GM18909 (cell line): ENCODE measurements at regions not wholly inside any gene's neighbourhood (a gene's known extent, or its start where the extent isn't known, plus 50 kb on each side); places are given as distances from the start of the nearest gene placed in this dataset.
"Not testable (repeated sequence)": the region's sequence is repeated elsewhere in the genome, so short reads cannot be mapped to it uniquely, and the experiment has no call there.

ENCODE experiments used
- ATAC-seq: cut with Tn5 transposase; IDR thresholded peaks from one replicate; pipeline ENCODE4 v1.9.1; 2021; ENCODE audit warnings: mild to moderate bottlenecking; ENCODE audit not compliant: unreplicated experiment, poor library complexity

DNA sequence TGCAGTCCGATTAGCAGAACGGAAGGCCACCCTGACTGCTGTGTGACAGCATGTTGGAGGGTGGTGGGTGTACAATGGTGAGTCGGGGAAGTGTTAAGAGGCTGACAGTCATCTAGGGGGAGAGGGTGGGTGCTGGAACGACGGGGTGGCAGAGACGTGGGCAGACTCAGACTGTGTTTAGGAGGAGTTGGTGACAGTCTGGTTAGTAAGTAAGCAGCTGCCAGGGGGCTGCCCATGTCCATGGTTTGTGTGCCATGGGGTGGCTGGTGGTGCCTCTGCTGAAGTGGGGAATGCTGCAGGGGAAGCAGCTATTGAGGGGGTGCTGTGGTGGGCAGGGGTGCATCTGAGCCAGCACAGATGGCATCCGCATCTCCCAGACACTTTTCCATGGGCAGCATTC is 51.3 kb upstream of the BOD1 start:
- ATAC-seq, result no peak

DNA sequence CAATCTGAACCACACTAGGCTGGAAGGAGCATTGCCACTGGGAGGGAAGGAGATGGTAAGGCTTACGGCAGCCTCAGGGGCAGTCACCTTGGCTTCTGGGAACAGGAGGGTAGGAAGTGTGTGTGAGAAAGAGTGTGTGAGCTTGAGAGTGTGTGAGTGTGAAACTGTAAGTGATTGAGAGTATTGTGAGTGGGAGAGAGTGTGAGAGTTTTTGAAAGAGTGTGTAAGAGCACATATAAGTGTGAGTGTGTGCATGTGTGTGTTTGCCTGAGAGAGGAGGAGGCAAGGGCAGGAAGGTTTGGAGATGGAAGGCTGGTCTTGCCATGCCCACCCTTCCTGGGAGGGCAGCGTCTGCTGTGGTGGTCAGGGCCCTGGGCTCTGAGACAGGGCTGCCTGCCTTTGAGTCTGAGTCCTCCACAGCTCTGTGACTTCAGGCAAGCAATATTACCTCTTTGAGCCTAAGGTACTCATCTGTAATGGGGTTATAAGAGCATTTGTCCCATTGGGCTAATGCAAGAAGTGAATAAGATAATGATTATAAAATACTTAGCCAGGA is 51.9 kb upstream of the BOD1 start:
- ATAC-seq, result no peak

DNA sequence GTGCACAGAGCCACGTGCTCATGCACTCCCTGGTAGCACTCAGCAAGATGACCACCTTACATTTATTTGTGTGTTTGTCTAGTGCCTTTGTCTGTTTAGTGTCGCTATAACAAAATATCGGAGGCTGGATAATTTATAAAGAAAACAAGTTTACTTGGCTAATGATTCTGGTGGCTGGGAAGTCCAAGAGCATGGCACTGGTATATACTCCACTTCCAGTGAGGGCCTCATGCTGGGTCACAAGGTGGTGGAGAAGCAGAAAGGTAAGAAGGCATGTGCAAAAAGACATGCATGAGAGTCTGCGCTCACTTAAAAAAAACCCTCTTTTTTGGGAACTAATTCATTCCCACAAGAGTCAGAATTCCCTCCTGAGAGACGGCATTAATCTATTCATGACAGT is 52.5 kb upstream of the BOD1 start:
- no peak for ATAC-seq

DNA sequence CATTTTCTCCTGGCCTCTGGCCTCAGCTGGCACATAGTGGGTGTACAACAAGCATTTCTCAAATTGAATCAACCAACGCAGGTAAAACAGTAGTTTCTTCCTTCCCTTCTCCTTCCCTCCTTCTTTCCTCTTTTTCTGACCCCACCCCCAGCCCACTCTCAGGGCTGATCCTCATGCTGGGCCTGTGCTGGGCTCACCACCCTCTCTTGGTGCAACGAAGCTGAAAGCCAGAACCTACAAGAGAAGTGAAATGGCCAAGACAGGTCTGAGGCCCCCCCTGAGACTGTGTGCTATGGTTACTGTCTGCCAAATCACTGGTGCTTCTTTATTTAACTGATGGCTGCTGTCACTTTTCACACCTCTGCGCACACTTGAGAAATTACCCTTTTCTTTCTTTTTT is 53.0 kb upstream of the BOD1 start:
- no peak for ATAC-seq

DNA sequence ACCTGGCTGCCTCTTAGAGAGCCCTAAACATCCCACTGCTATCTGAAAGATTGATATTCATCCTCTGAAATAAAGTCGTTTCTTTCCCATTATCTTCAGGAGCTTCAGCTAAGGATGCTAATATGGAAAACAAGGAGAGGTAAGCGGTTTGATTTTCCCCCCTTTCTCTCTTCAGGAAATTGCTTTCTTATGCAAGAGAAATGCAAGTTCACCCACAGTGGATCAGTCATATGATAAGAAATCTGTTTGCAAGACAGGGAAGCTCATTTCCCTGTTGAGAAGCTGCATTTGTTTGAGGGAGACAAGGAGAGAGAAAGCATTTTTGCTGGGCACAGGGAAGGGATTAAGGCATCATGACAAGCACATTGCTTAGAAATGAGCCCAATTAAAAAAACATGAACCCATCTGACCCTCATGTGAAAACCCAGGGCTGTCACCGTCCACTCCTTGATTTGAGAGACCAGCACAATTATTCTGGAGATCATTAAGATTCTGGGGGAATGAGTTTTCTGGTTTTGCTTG is 53.7 kb upstream of the BOD1 start:
- ATAC-seq, result no peak

DNA sequence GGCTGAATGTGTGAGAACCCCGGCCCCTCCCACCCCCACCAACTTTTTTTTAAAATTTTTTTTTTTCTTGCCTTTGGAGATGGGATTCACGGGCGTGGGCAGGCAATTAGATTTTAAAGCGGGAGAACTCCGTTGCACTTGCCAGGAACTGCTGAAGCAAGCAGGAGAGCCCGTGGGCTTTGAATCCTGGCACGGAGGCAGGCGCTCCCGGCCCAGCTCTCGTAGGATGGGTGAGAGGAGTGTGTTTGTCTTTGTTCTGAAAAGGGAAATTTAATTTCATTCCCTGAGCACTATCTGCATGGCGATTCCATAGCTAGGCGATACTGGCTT is 54.3 kb upstream of the BOD1 start:
- no peak for ATAC-seq

DNA sequence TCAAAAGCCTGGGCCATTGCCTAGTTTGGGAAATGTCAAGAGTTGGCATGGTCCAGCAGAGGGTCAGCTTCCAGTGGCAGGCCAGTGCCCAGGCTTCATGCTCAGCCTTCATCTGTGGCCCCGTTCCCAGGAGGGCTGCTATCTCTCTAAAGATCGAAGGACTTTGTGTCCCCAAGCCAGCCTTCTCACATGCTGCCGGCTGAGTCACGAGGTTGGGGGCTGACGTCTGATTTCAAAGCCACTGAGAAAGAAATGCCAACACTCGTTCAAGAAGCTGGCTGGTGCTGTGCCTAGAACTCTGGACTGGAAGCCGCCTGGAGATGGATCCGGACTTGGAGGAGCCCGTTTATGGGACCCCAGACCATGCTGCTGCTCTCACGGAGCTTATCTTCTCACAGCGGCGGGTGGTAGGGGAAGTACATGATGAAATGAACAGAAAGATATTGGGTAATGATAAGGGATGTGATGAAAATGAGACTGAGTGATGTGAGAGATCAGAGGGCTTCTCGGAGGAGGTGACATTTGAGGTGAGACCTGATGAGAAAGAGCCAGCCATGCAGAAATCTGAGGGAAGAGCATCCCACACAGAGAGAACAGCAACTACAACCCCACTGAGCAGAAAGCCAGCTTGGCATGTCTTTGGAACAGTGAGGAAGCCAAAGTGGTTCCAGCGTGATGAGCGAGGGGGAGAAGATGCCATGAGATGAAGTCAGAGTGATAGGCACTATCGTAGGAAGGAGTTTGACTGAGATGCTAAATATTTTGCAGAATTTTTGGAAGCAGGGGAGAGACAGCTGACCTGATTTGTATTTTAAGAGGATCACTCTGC is 54.9 kb upstream of the BOD1 start:
- ATAC-seq, result no peak

DNA sequence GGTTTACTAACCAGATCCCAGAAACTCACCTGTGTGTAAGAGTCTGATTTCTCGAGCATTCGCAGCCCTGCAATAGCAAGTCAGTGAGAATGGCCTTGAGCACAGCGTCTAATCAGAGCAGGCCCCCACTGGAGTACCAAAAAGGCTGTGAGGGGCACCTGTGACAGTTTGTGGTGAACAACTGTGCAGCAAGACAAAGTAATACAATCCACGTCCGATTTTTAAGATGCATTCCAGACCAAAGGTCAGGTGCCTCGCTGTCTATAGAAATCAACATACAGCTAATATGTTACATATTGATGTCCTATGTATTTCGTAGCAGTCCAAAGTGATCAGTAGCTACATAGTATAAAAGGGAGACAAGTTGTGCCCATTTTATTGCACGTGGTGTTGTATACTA is 55.7 kb upstream of the BOD1 start:
- ATAC-seq, result no peak

DNA sequence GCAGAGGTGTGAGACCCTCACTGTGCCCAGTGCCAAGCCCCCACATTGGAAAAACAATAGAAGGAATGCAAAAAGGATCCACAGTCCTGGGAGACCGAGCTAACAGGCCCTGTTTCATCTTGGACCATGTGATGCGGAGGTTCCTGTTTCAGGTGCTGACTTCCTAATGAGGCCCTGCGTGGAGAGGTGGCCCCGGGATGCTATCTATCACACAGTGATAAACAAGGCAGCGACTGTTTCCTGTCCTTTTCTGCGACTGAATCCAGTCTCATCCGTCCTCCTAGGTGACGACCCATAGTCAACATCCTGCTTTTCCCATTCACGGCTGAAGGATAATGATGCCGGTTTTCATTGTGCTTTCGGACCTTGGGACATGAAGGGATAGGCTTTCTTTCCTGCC is 56.4 kb upstream of the BOD1 start:
- ATAC-seq, result no peak

DNA sequence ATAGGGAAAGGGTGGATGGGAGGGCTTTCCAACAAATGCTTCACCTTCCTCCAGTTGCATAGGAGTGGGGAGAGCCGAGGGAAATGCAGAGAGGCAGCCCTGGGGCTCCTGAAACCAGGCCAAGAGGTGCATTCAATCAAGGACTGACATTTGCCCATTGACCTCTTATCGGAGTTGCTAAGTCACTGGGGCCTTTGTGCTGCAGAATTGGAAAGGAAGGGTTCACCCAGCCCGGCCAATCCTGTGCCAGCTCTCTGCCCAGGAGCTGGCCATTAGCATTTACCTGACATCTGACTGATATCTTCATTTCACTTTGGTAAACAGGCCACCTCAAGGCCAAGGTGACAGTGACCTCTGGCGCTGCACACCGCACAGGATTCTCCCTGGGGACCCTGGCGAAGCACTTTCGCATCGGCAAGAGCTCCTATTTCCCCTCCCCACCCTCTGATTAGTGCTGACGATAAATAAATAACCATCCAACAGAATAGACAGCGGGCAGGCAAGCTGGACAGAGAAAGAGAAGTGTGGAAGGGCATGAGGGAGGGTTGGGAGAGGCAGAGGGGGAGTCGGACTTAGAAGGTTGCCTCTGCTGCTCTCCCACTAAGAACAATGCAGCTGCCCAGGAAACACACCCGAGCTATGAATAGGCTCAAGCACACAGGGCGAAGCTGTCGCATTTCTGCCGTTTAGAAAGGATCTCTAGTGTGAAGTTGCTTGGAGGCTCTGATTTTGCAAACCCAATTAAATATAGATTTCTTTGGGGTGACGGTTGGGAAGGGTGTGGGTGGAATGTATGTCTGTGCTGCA is 57.0 kb upstream of the BOD1 start:
- no peak for ATAC-seq

DNA sequence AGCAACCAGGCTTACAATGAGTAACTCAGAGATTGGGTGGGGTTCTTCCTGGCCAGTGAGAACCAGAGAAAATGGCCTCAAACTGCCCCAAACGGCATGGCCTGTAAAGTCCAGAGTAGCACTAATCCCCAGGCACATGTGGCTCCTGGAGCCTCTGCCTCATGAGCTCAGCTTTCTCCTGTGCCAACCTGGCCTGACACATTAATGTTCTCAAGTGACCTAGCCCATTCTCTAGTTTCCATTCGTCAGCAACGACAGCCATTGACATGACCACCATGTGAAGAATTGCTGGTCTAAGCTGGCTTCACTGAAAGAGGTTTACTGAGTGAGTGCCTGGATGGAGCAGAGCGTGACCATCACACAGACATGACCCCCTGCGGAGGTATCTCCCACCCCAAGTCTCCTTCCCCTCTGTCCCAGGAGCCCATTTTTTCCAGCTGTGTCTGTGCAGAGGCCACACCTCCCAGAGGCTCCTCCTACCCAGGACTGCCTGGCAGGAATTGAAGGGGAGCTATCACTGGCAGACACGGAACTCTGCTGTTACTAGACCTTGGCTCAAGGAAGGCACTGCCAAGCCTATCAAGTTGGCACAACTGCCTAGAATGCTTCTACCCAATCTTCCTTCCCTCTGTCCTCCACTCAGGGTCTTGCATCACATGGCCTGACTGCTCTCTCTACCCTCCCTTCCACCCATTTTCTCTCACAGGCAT is 59.0 kb upstream of the BOD1 start:
- ATAC-seq, result no peak

DNA sequence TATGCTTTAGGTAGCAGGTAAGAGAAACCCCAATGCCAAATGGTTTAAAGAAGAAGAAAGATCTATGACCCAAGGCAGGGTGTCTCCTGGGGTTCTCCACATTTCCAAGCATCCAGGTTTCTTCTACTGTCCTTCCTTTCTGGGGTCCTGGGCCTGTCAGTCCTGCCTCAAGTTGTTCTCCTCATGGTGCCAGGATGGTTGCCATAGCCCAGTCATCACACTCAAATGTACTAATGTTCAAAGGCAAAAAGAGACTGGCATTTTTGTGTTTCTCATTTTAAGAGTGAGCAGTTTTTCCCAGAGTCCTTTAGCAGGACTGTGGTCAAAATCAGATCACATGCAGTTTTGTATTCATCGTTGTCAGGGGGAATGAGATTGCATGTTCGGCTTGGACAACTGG is 59.9 kb upstream of the BOD1 start:
- ATAC-seq, result no peak

DNA sequence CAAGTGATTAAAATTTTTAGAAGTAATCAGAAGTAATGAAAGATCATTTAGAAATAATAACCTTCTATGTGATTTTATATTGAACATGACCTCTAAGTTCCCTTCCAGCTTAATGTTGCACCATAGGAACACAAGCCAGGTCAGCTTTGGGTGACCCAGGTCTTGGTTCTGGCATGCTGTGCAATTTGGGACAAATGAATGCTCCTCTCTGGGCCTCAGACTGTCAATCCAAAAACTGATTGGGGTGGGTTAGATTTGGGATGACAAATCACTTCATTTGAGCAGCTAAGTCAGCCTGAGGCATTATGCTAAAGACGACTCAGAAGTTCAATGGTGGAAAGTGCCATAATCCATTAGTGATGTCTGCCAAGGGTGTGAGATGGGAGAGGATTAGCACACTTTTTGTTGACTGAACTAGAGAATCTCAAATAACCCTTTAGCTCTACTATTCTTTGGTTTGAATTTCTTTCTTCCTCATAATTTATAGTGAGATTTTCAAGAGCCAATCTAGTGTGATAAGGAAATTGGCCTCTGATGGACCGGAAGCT is 60.7 kb upstream of the BOD1 start:
- ATAC-seq, result no peak

DNA sequence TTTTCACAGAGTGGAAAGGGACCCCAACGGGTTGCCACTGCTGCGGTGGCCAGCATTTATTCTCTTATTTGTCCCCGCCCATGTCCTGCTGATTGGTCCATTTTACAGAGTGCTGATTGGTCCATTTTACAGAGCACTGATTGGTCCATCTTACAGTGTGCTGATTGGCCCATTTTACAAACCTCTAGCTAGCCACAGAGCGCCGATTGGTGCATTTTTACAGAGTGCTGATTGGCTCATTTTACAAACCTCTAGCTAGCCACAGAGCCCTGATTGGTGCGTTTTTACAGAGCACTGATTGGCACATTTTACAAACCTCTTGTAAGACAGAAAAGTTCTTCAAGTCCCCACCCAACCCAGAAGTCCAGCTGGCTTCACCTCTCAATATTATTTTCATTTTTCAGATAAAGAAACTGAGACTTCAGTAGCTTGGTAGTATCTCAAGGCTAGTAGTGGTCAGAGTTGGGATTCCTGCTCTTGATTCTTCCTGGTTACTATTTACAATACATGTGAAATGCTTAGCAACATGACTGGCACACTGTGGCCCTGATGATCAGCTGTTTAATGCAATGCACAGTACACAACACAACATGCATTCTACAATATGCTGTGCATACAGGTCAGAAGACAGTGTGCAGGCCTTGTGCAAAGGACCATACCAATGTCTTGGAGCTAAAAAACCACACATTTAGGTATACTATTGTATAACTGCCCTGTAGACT is 63.6 kb upstream of the BOD1 start:
- ATAC-seq, result peak; percentile 78

DNA sequence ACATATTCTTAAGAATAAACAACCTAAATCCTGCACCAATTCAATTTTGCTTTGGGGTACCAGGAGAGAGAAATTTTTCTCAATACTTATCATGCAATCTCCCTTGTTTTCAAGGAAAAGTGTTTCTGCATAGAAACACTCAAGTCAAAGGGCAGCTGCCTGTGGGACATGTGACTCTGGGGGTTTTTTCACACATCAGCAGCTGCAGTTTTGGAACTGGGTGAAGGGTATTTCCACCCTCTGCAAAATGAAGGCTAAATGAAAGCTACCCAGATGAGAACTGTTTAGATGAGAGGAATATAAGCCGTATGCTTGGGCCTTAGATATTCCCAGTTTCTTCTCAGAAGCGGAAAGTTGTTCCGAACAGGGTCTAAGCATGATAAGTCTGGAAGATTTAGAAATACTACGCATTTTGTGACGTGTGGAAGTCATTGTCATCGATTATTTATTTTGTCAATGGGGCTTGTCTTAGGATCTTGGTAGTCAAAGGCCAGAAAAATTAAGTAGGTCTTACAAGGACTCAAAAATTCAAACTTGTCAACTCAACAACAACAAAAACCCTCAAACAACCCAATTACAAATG is 64.3 kb upstream of the BOD1 start:
- ATAC-seq, result peak; percentile 84

DNA sequence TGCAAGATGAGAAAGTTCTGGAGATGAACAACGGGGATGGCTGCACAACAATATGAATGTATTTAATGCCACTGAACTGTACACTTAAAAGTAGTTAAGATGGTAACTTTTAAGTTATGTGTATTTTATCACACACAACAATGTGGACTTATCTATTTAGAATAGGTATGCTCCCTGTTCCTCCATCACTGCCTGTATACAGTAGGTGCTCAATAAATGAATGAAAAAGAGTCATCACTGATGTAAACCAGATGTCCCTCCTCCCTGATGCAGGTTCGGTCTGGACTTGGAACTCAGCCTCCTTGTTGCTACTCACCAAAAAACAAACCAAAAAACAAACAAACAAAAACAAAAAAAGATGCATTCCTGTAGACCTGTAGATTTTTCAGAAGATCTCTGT is 65.9 kb upstream of the BOD1 start:
- no peak for ATAC-seq

DNA sequence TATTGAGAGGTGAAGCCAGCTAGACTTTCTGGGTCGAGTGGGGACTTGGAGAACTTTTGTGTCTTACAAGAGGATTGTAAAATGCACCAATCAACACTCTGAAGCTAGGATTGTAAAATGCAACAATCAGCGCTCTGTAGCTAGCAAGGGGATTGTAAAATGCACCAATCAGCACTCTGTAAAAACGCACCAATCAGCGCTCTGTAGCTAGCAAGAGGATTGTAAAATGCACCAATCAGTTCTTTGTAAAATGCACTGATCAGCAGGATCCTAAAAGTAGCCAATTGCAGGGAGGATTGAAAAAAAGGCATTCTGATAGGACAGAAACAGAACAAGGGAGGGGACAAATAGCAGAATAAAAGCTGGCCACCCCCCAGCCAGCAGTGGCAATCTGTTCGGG is 68.1 kb upstream of the BOD1 start:
- not testable (repeated sequence) for ATAC-seq

DNA sequence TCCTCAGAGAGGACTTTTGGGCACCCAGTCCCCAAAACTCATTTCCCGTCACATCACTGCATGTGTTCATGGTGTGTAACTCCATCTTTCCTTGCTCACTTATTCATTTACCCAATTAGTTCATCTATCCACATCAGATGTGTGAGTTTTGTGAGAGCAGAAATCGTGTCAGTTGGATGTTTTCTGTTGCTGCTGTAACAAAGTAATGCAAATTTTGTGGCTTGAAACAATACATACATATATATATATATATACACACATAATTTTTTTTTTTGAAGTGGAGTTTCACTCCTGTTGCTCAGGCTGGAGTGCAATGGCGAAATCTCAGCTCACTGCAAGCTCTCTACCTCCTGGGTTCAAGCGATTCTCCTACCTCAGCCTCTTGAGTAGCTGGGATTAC is 70.5 kb upstream of the BOD1 start:
- ATAC-seq, result no peak

DNA sequence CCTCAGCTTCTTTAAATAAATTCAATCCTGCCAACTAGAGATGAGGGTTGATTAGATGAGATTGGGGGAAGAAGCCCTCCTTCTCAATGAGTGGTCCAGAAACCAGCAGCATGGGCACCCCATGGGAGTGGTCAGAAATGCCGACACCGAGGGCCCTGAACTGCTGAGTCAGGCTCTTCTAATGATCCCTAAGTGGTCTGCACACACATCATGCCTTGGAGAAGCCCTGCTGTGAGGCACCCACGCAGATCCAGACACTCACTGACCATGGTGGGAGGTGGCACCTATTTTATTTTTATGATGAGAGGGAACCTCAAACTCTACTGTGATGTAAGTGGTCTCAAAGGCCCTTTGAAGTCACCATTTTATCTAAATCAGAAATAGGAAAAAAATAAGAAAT is 72.3 kb upstream of the BOD1 start:
- no peak for ATAC-seq
